ENCODE measurements at regions not wholly inside any gene's neighbourhood (a gene's known extent, or its start where the extent isn't known, plus 50 kb on each side); places are given as distances from the start of the nearest gene placed in this dataset.

DNA sequence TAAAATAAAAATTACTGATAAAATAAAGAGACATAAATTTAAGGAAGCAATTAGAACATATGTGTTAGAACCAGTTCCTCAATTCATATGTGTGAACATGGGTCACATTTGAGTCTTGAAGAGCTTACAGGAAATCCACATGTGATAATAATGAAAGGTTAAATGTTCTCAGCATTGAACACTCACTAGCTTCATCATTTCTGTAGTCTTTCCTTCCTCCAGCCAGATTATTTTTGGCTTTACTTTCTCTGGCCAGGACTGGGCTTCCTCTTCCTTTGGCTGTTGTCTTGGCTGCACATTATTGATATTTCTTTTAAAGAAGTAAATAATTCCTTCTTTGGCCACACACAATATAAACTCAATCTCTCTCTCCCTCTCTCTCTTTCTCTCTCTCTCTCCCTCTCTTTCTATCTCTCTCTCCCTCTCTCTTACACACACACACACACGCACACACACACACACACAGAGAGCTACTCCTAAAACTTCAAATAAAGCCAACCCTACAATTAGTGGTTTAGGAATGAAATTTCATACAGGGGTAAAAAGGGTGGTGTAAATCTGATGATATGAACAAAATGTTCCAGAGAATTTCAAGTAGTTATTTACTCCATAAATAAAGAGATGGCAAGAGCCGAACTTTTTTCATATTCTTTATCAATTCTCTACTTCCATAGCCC lies 171.2 kb downstream of the REEP3 start:
- TF ChIP-seq, protein P1, sequence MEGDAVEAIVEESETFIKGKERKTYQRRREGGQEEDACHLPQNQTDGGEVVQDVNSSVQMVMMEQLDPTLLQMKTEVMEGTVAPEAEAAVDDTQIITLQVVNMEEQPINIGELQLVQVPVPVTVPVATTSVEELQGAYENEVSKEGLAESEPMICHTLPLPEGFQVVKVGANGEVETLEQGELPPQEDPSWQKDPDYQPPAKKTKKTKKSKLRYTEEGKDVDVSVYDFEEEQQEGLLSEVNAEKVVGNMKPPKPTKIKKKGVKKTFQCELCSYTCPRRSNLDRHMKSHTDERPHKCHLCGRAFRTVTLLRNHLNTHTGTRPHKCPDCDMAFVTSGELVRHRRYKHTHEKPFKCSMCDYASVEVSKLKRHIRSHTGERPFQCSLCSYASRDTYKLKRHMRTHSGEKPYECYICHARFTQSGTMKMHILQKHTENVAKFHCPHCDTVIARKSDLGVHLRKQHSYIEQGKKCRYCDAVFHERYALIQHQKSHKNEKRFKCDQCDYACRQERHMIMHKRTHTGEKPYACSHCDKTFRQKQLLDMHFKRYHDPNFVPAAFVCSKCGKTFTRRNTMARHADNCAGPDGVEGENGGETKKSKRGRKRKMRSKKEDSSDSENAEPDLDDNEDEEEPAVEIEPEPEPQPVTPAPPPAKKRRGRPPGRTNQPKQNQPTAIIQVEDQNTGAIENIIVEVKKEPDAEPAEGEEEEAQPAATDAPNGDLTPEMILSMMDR (IDR thresholded peaks at IDR 0.05; ENCODE audit: poor library complexity) = no peak
- TF ChIP-seq EZH2phosphoT487 (IDR thresholded peaks at IDR 0.05; ENCODE audit: low read depth, severe bottlenecking, unreplicated experiment) (no peak), EZH2 (IDR thresholded peaks at IDR 0.05; ENCODE audit: borderline replicate concordance) (no peak)

Measured in hepatocyte (in vitro differentiated cells).